ENCODE measurements at regions not wholly inside any gene's neighbourhood (a gene's known extent, or its start where the extent isn't known, plus 50 kb on each side); places are given as distances from the start of the nearest gene placed in this dataset.

- peaks cover 0 to 6% (median 0%) of the 10 kb centered on the region in 7 donors for H3K9me3 Mint-ChIP-seq
- no peaks in the 10 kb centered on the region for H3K36me3 Mint-ChIP-seq
- no peaks in the 10 kb centered on the region for H3K4me1 Mint-ChIP-seq
- no peak overlapping the region for H3K27ac Mint-ChIP-seq
- no peak overlapping the region for H3K4me3 Mint-ChIP-seq
- peaks cover 5 to 19% (median 17%) of the 10 kb centered on the region in 3 donors for H3K27me3 Mint-ChIP-seq
- DNase-seq (no peak), ATAC-seq (ENCODE audit: low read depth in 2 of 2) (no peak)
Observed at GRCh38 chr2:16481351-16481750, 184.3 kb downstream of the CYRIA start.

- peaks cover 0 to 3% (median 0%) of the 10 kb centered on the region in 7 donors for H3K9me3 Mint-ChIP-seq
- H3K36me3 Mint-ChIP-seq = no peaks in the 10 kb centered on the region
- no peak overlapping the region for H3K27ac Mint-ChIP-seq
- no peaks in the 10 kb centered on the region for H3K4me1 Mint-ChIP-seq
- DNase-seq = no peak
- peaks cover 0 to 19% (median 9%) of the 10 kb centered on the region in 3 donors for H3K27me3 Mint-ChIP-seq
- ATAC-seq (ENCODE audit: low read depth in 2 of 2) = no peak
- no peak overlapping the region for H3K4me3 Mint-ChIP-seq
Observed at GRCh38 chr2:16479721-16480120, 185.9 kb downstream of the CYRIA start.

- no peaks in the 10 kb centered on the region for H3K4me1 Mint-ChIP-seq
Observed at GRCh38 chr2:16478434-16479210, 187.0 kb downstream of the CYRIA start.

GRCh38 chr2:16477648-16478047 lies 188.0 kb downstream of the CYRIA start:
- ATAC-seq (ENCODE audit: low read depth in 2 of 2) = no peak

More at GRCh38 chr2:16478434-16479210, 187.0 kb downstream of the CYRIA start:
- no peak overlapping the region for H3K27ac Mint-ChIP-seq
- no peak for ATAC-seq (ENCODE audit: low read depth in 2 of 2)
- H3K36me3 Mint-ChIP-seq = no peaks in the 10 kb centered on the region
- no peak for DNase-seq
- no peaks in the 10 kb centered on the region for H3K9me3 Mint-ChIP-seq
- H3K4me3 Mint-ChIP-seq = no peak overlapping the region
- peaks cover 0 to 16% (median 9%) of the 10 kb centered on the region in 3 donors for H3K27me3 Mint-ChIP-seq

GRCh38 chr2:16476866-16477265 lies 188.8 kb downstream of the CYRIA start:
- Mint-ChIP-seq H3K9me3 (no peaks in the 10 kb centered on the region), H3K4me3 (no peak overlapping the region), H3K27ac (no peak overlapping the region), H3K4me1 (no peaks in the 10 kb centered on the region), H3K27me3 (peaks cover 0 to 17% (median 9%) of the 10 kb centered on the region in 3 donors), H3K36me3 (no peaks in the 10 kb centered on the region)
- ATAC-seq (ENCODE audit: low read depth in 2 of 2) (no peak), DNase-seq (no peak)

More at GRCh38 chr2:16477648-16478047, 188.0 kb downstream of the CYRIA start:
- DNase-seq = no peak
- Mint-ChIP-seq H3K27ac (no peak overlapping the region), H3K4me3 (no peak overlapping the region), H3K36me3 (no peaks in the 10 kb centered on the region), H3K4me1 (no peaks in the 10 kb centered on the region), H3K27me3 (peaks cover 0 to 17% (median 9%) of the 10 kb centered on the region in 3 donors), H3K9me3 (no peaks in the 10 kb centered on the region)

GRCh38 chr2:16475986-16476567 lies 189.6 kb downstream of the CYRIA start:
- H3K4me3 Mint-ChIP-seq = no peak overlapping the region
- DNase-seq = no peak
- H3K4me1 Mint-ChIP-seq = no peaks in the 10 kb centered on the region
- no peaks in the 10 kb centered on the region for H3K36me3 Mint-ChIP-seq
- H3K27ac Mint-ChIP-seq = no peak overlapping the region
- peaks cover 0 to 2% (median 0%) of the 10 kb centered on the region in 7 donors for H3K9me3 Mint-ChIP-seq
- peaks cover 0 to 11% (median 6%) of the 10 kb centered on the region in 3 donors for H3K27me3 Mint-ChIP-seq
- no peak for ATAC-seq (ENCODE audit: low read depth in 2 of 2)

GRCh38 chr2:16475586-16475985 lies 190.0 kb downstream of the CYRIA start:
- peaks cover 0 to 8% (median 1%) of the 10 kb centered on the region in 3 donors for H3K27me3 Mint-ChIP-seq
- ATAC-seq (ENCODE audit: low read depth in 2 of 2) (no peak), DNase-seq (no peak)
- no peaks in the 10 kb centered on the region for H3K4me1 Mint-ChIP-seq
- no peak overlapping the region for H3K27ac Mint-ChIP-seq
- no peak overlapping the region for H3K4me3 Mint-ChIP-seq
- peaks cover 0 to 2% (median 0%) of the 10 kb centered on the region in 7 donors for H3K9me3 Mint-ChIP-seq
- H3K36me3 Mint-ChIP-seq = no peaks in the 10 kb centered on the region

- no peaks in the 10 kb centered on the region for H3K4me1 Mint-ChIP-seq
- H3K9me3 Mint-ChIP-seq = peaks cover 0 to 2% (median 0%) of the 10 kb centered on the region in 7 donors
- H3K4me3 Mint-ChIP-seq = no peak overlapping the region
- peak overlapping the region in 1 of 6 donors; percentile 44 for H3K27ac Mint-ChIP-seq
- peaks cover 0 to 13% (median 0%) of the 10 kb centered on the region in 3 donors for H3K27me3 Mint-ChIP-seq
- ATAC-seq (ENCODE audit: low read depth in 2 of 2) (no peak), DNase-seq (no peak)
- H3K36me3 Mint-ChIP-seq = no peaks in the 10 kb centered on the region
Observed at GRCh38 chr2:16473575-16473974, 192.1 kb downstream of the CYRIA start.

GRCh38 chr2:16470936-16471490 lies 194.6 kb downstream of the CYRIA start:
- Mint-ChIP-seq H3K4me1 (no peaks in the 10 kb centered on the region), H3K9me3 (peaks cover 0 to 2% (median 0%) of the 10 kb centered on the region in 7 donors), H3K36me3 (no peaks in the 10 kb centered on the region), H3K4me3 (peak overlapping the region in 1 of 8 donors; percentile 6), H3K27ac (no peak overlapping the region), H3K27me3 (peaks cover 0 to 8% (median 2%) of the 10 kb centered on the region in 3 donors)
- DNase-seq (no peak), ATAC-seq (ENCODE audit: low read depth in 2 of 2) (no peak)

GRCh38 chr2:16466821-16467151 lies 198.8 kb downstream of the CYRIA start:
- ATAC-seq (ENCODE audit: low read depth in 2 of 2) (no peak), DNase-seq (no peak)
- peaks cover 5 to 8% (median 7%) of the 10 kb centered on the region in 3 donors for H3K27me3 Mint-ChIP-seq
- H3K4me3 Mint-ChIP-seq = no peak overlapping the region
- no peak overlapping the region for H3K27ac Mint-ChIP-seq
- H3K4me1 Mint-ChIP-seq = no peaks in the 10 kb centered on the region
- peaks cover 0 to 2% (median 0%) of the 10 kb centered on the region in 7 donors for H3K9me3 Mint-ChIP-seq
- no peaks in the 10 kb centered on the region for H3K36me3 Mint-ChIP-seq

- ATAC-seq (ENCODE audit: low read depth in 2 of 2) (no peak), DNase-seq (no peak)
- no peaks in the 10 kb centered on the region for H3K4me1 Mint-ChIP-seq
- H3K36me3 Mint-ChIP-seq = no peaks in the 10 kb centered on the region
- no peak overlapping the region for H3K27ac Mint-ChIP-seq
- peak overlapping the region in 1 of 8 donors; percentile 35 for H3K4me3 Mint-ChIP-seq
- no peaks in the 10 kb centered on the region for H3K9me3 Mint-ChIP-seq
- peaks cover 5 to 10% (median 9%) of the 10 kb centered on the region in 3 donors for H3K27me3 Mint-ChIP-seq
Observed at GRCh38 chr2:16466133-16466820, 199.4 kb downstream of the CYRIA start.

- no peaks in the 10 kb centered on the region for H3K36me3 Mint-ChIP-seq
- no peaks in the 10 kb centered on the region for H3K4me1 Mint-ChIP-seq
- peaks cover 4 to 23% (median 17%) of the 10 kb centered on the region in 3 donors for H3K27me3 Mint-ChIP-seq
- no peaks in the 10 kb centered on the region for H3K9me3 Mint-ChIP-seq
- no peak for DNase-seq
- H3K4me3 Mint-ChIP-seq = no peak overlapping the region
- ATAC-seq (ENCODE audit: low read depth in 2 of 2) = no peak
- no peak overlapping the region for H3K27ac Mint-ChIP-seq
Observed at GRCh38 chr2:16464641-16465040, 201.0 kb downstream of the CYRIA start.

GRCh38 chr2:16462958-16463357 lies 202.7 kb downstream of the CYRIA start:
- H3K27me3 Mint-ChIP-seq = peaks cover 10 to 23% (median 17%) of the 10 kb centered on the region in 3 donors
- no peak overlapping the region for H3K27ac Mint-ChIP-seq
- no peak overlapping the region for H3K4me3 Mint-ChIP-seq
- no peak for ATAC-seq (ENCODE audit: low read depth in 2 of 2)
- no peaks in the 10 kb centered on the region for H3K36me3 Mint-ChIP-seq
- no peak for DNase-seq
- peaks cover 0 to 2% (median 0%) of the 10 kb centered on the region in 7 donors for H3K9me3 Mint-ChIP-seq
- H3K4me1 Mint-ChIP-seq = no peaks in the 10 kb centered on the region
